ENCODE measurements at regions not wholly inside any gene's neighbourhood (a gene's known extent, or its start where the extent isn't known, plus 50 kb on each side); places are given as distances from the start of the nearest gene placed in this dataset.
"Not testable (repeated sequence)": the region's sequence is repeated elsewhere in the genome, so short reads cannot be mapped to it uniquely, and the experiment has no call there.

- Histone ChIP-seq H3K36me3 (ENCODE audit: control insufficient read depth in 4 of 4, insufficient read depth in 4 of 4, low read length in 3 of 4) (no peaks in the 10 kb centered on the region), H3K27me3 (replicated peaks in 2 of 5; ENCODE audit: control insufficient read depth in 4 of 5, insufficient read depth in 5 of 5, low read length in 4 of 5) (no peaks in the 10 kb centered on the region), H3K4me1 (ENCODE audit: control extremely low read depth in 1 of 4, control insufficient read depth in 4 of 4, insufficient read depth in 4 of 4, low read length in 3 of 4) (no peaks in the 10 kb centered on the region), H3K27ac (ENCODE audit: insufficient read depth in 1 of 2, low read depth in 1 of 2, low read length in 2 of 2, poor library complexity in 1 of 2, severe bottlenecking in 2 of 2) (no peak overlapping the region), H3K4me3 (ENCODE audit: control insufficient read depth in 1 of 7, extremely low read depth in 1 of 7, insufficient read depth in 4 of 7, low read depth in 2 of 7, low read length in 6 of 7) (no peak overlapping the region), H3K9me3 (ENCODE audit: control extremely low read depth in 1 of 5, control insufficient read depth in 4 of 5, insufficient read depth in 2 of 5, low read depth in 1 of 5, low read length in 4 of 5) (peaks cover 1 to 44% (median 9%) of the 10 kb centered on the region in 5 experiments)
- ChIA-PET CTCF (no interaction called here), POLR2A (no interaction called here)
- no peak for DNase-seq
- WGBS (ENCODE audit: insufficient coverage), result 94% methylated on average over 23 of the region's 31 CpGs
These were observed 612.5 kb downstream of the KCNJ18 start for GRCh38 chr17:22304667-22305303.

DNA sequence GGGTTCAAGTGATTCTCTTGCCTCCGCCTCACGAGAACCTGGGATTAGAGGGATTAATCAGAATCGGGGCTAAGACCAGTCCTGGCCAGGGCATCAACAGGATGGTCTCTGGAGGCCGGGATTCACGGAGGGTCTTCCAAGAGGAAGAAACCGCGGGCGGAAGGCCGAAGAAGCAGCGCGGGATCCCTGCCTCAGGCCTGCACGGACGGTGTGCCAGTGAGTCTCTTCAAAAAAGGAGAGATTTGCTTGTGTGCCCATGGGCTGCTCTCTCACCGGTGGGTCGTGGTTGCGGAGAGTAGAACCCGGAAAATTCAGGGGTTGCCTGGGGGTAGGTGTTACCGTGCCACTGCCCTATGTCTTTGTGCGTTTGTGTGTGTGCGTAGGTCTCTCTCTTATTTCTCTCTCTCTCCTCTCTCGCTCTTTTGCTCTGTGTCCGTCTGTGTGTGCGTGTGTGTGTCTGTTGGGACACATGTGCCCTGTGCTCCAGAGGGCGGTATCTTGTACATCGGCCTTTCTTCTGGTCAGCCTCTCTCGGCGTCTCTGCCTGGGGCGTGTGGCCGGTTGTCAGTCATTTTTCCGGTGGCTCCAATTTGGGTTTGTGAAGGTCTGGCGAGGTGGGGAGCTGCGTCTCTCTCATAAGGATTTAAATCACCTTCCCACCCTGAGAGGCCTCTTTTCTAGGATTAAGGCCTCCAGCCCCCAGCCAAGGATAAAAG, 613.2 kb downstream of the KCNJ18 start:
- ChIA-PET CTCF (no interaction called here), POLR2A (no interaction called here)
- WGBS (ENCODE audit: insufficient coverage), result 94% methylated on average over 25 of the region's 32 CpGs
- Histone ChIP-seq H3K4me3 (ENCODE audit: control insufficient read depth in 1 of 7, extremely low read depth in 1 of 7, insufficient read depth in 4 of 7, low read depth in 2 of 7, low read length in 6 of 7) (no peak overlapping the region), H3K36me3 (ENCODE audit: control insufficient read depth in 4 of 4, insufficient read depth in 4 of 4, low read length in 3 of 4) (no peaks in the 10 kb centered on the region), H3K27me3 (replicated peaks in 2 of 5; ENCODE audit: control insufficient read depth in 4 of 5, insufficient read depth in 5 of 5, low read length in 4 of 5) (no peaks in the 10 kb centered on the region), H3K27ac (ENCODE audit: insufficient read depth in 1 of 2, low read depth in 1 of 2, low read length in 2 of 2, poor library complexity in 1 of 2, severe bottlenecking in 2 of 2) (no peak overlapping the region), H3K4me1 (ENCODE audit: control extremely low read depth in 1 of 4, control insufficient read depth in 4 of 4, insufficient read depth in 4 of 4, low read length in 3 of 4) (no peaks in the 10 kb centered on the region), H3K9me3 (ENCODE audit: control extremely low read depth in 1 of 5, control insufficient read depth in 4 of 5, insufficient read depth in 2 of 5, low read depth in 1 of 5, low read length in 4 of 5) (peaks cover 1 to 37% (median 7%) of the 10 kb centered on the region in 5 experiments)
- no peak for DNase-seq

GRCh38 chr17:22310292-22310691, 618.0 kb downstream of the KCNJ18 start:
- H3K36me3 ChIP-seq (ENCODE audit: control insufficient read depth in 4 of 4, insufficient read depth in 4 of 4, low read length in 3 of 4); H3K27ac ChIP-seq (ENCODE audit: insufficient read depth in 1 of 2, low read depth in 1 of 2, low read length in 2 of 2, poor library complexity in 1 of 2, severe bottlenecking in 2 of 2); H3K4me1 ChIP-seq (ENCODE audit: control extremely low read depth in 1 of 4, control insufficient read depth in 4 of 4, insufficient read depth in 4 of 4, low read length in 3 of 4); H3K27me3 ChIP-seq (replicated peaks in 2 of 5; ENCODE audit: control insufficient read depth in 4 of 5, insufficient read depth in 5 of 5, low read length in 4 of 5); H3K4me3 ChIP-seq (ENCODE audit: control insufficient read depth in 1 of 7, extremely low read depth in 1 of 7, insufficient read depth in 4 of 7, low read depth in 2 of 7, low read length in 6 of 7); CTCF ChIA-PET; DNase-seq; POLR2A ChIA-PET; H3K9me3 ChIP-seq (ENCODE audit: control extremely low read depth in 1 of 5, control insufficient read depth in 4 of 5, insufficient read depth in 2 of 5, low read depth in 1 of 5, low read length in 4 of 5): not testable (repeated sequence)
- WGBS (ENCODE audit: insufficient coverage), result 74% methylated on average over 4 of the region's 7 CpGs

- Histone ChIP-seq H3K27ac (ENCODE audit: insufficient read depth in 1 of 2, low read depth in 1 of 2, low read length in 2 of 2, poor library complexity in 1 of 2, severe bottlenecking in 2 of 2) (no peak overlapping the region), H3K27me3 (replicated peaks in 2 of 5; ENCODE audit: control insufficient read depth in 4 of 5, insufficient read depth in 5 of 5, low read length in 4 of 5) (no peaks in the 10 kb centered on the region), H3K36me3 (ENCODE audit: control insufficient read depth in 4 of 4, insufficient read depth in 4 of 4, low read length in 3 of 4) (no peaks in the 10 kb centered on the region), H3K4me1 (ENCODE audit: control extremely low read depth in 1 of 4, control insufficient read depth in 4 of 4, insufficient read depth in 4 of 4, low read length in 3 of 4) (no peaks in the 10 kb centered on the region), H3K4me3 (ENCODE audit: control insufficient read depth in 1 of 7, extremely low read depth in 1 of 7, insufficient read depth in 4 of 7, low read depth in 2 of 7, low read length in 6 of 7) (no peak overlapping the region), H3K9me3 (ENCODE audit: control extremely low read depth in 1 of 5, control insufficient read depth in 4 of 5, insufficient read depth in 2 of 5, low read depth in 1 of 5, low read length in 4 of 5) (peaks cover 0 to 1% (median 0%) of the 10 kb centered on the region in 5 experiments)
- POLR2A ChIA-PET, result no interaction called here
- CTCF ChIA-PET, result no interaction called here
- 72% methylated on average over 22 of the region's 26 CpGs for WGBS (ENCODE audit: insufficient coverage)
- DNase-seq, result no peak
These were observed 618.7 kb downstream of the KCNJ18 start for GRCh38 chr17:22310717-22311686.

DNA sequence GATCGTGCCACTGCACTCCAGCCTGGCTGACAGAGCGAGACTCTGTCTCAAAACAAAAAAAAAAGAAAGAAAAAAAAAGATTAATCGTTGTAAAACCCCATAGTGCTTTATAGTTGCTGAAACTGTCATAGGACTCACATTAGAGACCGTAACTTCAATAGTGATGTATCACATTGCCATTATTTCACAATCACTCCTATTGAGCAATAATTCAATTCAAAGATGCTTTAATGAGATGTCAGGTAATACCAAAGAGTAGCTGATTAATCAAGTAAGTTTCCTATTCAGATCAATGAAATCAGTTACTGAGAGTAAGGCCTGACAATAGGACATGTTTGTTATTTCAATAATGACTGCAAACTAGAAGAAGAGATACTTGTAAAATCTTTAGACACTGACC, 628.7 kb downstream of the KCNJ18 start:
- H3K4me3 ChIP-seq (ENCODE audit: control insufficient read depth in 1 of 7, extremely low read depth in 1 of 7, insufficient read depth in 4 of 7, low read depth in 2 of 7, low read length in 6 of 7); DNase-seq; POLR2A ChIA-PET; H3K36me3 ChIP-seq (ENCODE audit: control insufficient read depth in 4 of 4, insufficient read depth in 4 of 4, low read length in 3 of 4); H3K4me1 ChIP-seq (ENCODE audit: control extremely low read depth in 1 of 4, control insufficient read depth in 4 of 4, insufficient read depth in 4 of 4, low read length in 3 of 4); H3K27ac ChIP-seq (ENCODE audit: insufficient read depth in 1 of 2, low read depth in 1 of 2, low read length in 2 of 2, poor library complexity in 1 of 2, severe bottlenecking in 2 of 2); H3K27me3 ChIP-seq (replicated peaks in 2 of 5; ENCODE audit: control insufficient read depth in 4 of 5, insufficient read depth in 5 of 5, low read length in 4 of 5); H3K9me3 ChIP-seq (ENCODE audit: control extremely low read depth in 1 of 5, control insufficient read depth in 4 of 5, insufficient read depth in 2 of 5, low read depth in 1 of 5, low read length in 4 of 5); CTCF ChIA-PET: not testable (repeated sequence)
- no CpG with 5 or more reads among the region's 4 CpGs for WGBS (ENCODE audit: insufficient coverage)

- CTCF ChIA-PET; H3K36me3 ChIP-seq (ENCODE audit: control insufficient read depth in 4 of 4, insufficient read depth in 4 of 4, low read length in 3 of 4); H3K4me3 ChIP-seq (ENCODE audit: control insufficient read depth in 1 of 7, extremely low read depth in 1 of 7, insufficient read depth in 4 of 7, low read depth in 2 of 7, low read length in 6 of 7); DNase-seq; H3K9me3 ChIP-seq (ENCODE audit: control extremely low read depth in 1 of 5, control insufficient read depth in 4 of 5, insufficient read depth in 2 of 5, low read depth in 1 of 5, low read length in 4 of 5); H3K27me3 ChIP-seq (replicated peaks in 2 of 5; ENCODE audit: control insufficient read depth in 4 of 5, insufficient read depth in 5 of 5, low read length in 4 of 5); POLR2A ChIA-PET; H3K4me1 ChIP-seq (ENCODE audit: control extremely low read depth in 1 of 4, control insufficient read depth in 4 of 4, insufficient read depth in 4 of 4, low read length in 3 of 4); H3K27ac ChIP-seq (ENCODE audit: insufficient read depth in 1 of 2, low read depth in 1 of 2, low read length in 2 of 2, poor library complexity in 1 of 2, severe bottlenecking in 2 of 2): not testable (repeated sequence)
- 76% methylated on average over 8 of the region's 11 CpGs for WGBS (ENCODE audit: insufficient coverage)
These were observed 630.7 kb downstream of the KCNJ18 start for GRCh38 chr17:22322893-22323550.

Measured in common myeloid progenitor, CD34-positive (primary cell).